HG03095 (cell line): ENCODE measurements at regions not wholly inside any gene's neighbourhood (a gene's known extent, or its start where the extent isn't known, plus 50 kb on each side); places are given as distances from the start of the nearest gene placed in this dataset.

ENCODE experiments used
- ATAC-seq: cut with Tn5 transposase; IDR thresholded peaks from one replicate; pipeline ENCODE4 v1.9.1; 2021; ENCODE audit warnings: moderate library complexity; ENCODE audit not compliant: unreplicated experiment

DNA sequence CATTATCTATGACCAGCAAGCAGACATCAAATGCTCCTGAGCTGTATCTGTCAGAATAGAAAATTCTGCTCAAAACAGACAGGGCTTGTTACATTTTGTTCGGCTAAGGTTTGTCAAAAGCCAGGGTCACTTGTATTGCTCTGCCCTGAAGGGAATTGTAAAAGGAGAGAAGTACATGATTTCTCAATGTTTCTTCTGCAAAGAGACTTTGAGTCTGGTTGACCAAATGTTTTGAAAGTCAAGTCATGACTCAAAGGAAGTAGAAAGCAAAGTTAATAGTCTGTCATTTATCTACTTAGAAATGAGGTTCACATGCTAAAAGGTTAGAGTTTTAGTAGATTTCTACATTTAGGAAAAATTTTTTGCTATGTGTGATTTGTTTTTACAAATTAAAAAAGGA, 1624.1 kb upstream of the ZEB2 start:
- no peak for ATAC-seq

DNA sequence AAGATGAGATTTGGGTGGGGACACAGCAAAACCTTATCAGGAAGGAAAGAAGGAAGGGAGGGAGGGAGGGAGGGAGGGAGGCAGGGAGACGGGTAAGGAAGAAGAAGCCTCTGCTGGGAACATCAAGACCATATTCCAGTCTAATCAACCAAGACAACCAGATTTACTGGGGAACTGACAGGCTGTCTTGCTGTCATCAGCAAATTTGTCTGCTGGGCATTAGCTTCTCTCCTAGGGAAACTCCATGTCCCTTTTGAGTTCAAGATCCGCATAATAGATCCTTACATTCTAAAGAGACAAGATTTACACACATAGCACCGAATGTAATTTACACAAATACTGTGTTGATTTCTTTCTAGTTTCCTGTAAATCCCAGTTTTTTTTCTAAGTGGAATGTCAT, 1618.9 kb upstream of the ZEB2 start:
- ATAC-seq = no peak

DNA sequence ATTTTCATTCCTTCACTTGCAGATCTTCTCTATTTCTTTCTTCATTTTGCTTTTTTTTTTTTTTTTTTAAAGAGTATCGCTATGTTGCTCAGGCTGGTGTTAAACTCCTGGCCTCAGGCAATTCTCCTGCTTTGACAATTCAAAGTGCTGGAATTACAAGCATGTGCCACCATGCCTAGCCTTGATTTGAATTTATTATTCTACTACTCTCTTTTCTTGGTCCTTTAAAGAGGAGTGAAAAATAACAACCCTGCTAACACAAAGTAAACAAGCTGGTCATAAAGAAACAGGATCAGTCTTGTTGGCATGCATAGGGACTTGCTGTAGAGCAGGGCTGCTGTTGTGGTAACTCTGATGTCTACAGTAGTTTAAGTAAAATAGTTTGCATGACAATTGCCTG, 1615.3 kb upstream of the ZEB2 start:
- no peak for ATAC-seq

DNA sequence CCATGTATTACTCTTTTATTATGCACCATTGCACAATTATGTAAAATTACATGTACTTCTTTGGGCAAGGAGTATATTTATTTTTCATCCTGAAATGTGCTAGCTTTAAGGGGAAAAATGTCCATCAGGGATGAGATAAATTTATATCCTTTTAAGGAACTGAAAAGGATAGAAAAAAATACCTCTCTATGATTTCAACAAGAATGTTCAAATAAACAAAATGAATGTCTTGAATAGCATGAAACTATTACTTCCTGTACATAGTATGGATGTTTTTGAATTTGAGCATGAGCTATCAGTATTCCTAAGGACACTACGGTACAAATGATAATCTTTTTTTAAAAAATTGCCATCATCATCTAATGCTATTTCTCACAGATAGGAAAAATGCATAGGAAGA, 1611.9 kb upstream of the ZEB2 start:
- no peak for ATAC-seq

DNA sequence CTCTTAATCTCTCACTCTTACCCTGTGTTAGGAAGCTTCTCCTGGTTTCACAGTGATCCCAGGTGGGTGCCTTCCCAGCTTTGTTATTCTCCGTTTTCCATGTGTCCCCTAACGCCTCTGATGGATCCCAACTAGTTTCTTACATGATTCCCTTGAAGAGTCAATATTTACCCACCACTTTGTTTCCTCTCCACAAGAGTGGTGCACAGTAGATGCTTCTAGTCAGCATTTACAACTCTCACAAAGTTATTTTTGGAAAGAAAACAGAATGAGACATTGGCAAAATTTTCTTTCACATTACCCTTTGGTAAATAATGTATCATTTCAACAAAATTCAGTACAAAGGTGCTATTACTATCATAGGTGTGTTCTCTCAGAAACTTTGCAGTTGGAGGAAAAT, 1611.1 kb upstream of the ZEB2 start:
- no peak for ATAC-seq

DNA sequence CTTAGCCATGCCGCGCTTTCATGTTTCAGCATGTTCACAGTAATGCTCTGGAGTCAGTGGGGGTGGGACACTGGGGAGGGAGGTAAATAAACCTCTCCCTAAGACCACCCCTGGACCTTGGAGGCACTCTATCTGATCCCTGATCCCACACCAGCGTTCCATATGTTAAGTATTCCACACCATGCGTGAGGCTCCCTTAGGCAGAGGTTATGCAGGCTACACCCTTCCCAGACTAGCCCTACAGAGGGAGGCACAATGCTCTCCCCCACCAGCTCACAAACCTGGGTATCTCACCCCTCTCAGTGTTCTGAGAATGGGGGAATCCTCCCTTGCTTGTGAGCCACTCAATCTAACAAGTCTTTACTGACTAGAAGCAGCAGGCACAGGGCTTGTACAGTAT, 1610.4 kb upstream of the ZEB2 start:
- ATAC-seq = no peak

DNA sequence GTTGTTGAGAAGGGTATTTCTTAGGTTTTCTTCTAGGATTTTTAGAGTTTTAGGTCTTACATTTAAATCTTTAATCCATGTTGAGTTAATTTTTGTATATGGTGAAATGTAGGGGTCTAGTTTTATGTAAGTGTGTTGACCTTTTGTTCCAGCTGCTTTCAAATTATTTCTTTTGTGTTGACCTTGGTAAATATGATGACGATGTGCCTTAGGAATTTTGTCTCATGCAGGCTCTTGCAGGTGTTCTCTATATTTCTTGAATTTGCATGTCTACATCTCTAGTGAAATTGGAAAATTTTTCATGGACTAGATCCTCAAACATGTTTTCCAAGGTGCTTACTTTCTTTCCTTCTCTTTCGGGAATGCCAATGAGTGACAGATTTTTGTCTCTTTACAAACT, 1609.3 kb upstream of the ZEB2 start:
- ATAC-seq = no peak

DNA sequence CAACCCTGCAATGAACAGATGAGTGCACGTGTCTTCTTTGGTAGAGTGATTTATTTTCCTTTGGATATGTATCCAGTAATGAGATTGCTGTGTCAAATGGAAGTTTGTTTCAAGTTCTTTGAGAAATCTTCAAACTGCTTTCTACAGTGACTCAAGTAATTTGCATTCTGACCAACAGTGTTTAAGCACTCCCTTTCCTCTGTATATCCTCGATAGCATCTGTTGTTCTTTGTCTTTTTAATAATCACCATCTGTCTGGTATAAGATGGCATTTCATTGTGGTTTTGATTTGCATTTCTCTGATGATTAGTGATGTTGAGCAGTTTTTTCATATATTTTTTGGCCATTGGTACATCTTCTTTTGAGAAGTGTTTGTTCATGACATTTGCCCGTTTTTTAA, 1608.3 kb upstream of the ZEB2 start:
- no peak for ATAC-seq

DNA sequence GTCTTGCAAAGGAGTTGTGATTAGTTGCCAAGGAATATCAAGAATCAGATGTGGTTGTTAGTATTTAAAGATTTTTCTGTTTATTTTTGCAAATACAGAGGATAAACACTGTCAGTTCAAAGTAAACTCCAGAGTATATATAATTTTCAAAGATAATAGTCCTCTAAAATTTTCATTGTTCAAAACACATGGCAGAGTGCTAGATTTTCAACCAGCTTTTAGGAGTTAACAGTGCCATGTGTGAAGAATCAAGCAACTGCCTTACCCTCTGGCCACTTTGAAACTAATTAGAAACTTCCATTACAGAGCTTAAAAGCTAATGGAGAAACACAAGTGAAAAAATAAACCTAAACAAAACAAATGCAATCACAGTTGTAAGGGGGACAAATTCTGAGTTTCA, 1605.6 kb upstream of the ZEB2 start:
- no peak for ATAC-seq

DNA sequence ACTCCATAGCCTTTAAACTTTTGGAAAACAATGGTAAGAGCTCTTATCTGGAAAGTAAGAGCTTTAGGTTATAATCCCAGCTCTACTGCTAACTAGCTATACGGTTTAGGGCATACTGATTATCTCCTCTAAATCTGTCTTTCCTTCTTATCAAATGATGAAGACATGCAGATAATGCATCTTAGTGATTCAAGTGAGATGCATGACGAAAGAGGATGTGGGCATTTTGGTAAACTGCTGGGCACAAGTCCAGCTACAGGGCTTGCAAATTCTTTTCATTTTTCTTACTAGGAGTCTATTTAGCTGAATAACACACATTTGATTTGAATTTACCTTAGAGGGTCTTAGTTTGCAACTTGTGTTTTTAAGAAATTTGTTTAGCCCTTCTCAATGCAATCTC, 1604.8 kb upstream of the ZEB2 start:
- ATAC-seq = no peak

DNA sequence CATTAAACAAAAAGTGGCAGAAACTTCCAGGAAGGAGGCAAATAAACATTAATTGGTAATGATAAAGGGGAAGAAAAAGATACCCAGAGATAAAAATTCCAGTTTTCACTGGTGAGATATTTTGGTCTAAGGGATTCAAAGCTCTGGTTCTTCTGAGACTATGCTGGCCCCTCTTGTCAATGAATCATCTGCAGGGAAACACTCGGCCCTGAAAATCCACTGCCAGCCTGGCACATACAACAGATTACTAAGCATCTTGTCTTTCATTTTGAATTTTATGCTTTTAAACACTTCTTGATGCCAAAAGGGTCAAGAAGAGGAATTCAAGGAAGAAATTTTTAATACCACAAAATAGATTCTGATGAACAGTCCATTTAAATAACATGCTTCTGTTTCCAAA, 1603.8 kb upstream of the ZEB2 start:
- ATAC-seq = no peak

DNA sequence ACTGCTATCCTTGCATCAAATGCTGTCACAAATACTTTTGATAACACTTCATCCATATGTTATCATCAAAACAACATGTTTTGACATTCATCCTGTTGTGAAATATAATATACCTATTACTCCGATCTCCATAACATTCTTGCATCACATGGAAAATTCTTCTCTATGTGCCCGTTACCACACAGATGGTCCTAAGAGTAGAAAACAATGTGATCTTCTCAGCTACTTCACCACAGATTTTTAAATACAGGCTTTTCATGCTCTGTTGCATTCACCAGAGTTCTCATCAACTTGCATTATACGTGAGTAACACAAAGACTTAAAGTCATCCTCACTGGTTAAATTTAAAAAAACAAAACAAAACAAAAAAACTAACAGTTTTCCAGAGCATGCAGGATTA, 1603.3 kb upstream of the ZEB2 start:
- ATAC-seq = no peak

DNA sequence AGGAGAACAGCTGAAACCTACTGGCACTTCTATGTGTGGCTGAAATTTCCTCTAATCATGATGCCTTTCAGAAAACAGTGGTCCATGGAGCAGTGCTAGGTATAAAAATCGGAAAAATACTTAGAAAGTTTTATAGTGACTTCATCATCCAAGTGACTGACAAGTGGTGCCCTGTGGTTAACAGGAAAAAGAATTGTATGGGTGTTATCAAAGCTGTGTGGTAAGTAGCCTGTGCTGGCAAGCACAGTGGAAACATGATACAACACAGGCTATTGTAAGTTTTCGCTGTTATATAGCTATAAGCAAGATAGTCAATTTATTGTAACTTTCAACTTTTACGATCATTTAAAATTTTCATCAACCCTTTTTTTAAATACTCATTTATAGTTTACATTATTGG, 1599.7 kb upstream of the ZEB2 start:
- ATAC-seq = no peak

DNA sequence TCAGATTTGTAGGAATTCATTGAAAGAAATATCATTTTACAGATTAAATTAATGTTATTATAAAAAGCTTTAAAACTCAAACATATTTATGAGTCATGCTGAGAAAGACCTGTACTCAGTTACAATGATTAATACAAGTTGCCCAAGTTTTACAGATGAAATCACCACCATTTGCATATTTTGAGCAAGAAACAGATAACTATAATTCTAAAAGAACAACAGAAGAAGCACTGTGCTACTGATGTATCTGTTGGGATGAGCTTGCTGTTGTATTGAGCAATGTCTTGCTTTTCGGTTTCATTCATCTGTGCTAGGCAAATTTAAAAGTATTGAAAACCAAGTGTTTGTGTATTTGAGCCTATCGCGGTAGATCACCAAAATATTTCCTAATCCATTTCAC, 1589.1 kb upstream of the ZEB2 start:
- no peak for ATAC-seq

DNA sequence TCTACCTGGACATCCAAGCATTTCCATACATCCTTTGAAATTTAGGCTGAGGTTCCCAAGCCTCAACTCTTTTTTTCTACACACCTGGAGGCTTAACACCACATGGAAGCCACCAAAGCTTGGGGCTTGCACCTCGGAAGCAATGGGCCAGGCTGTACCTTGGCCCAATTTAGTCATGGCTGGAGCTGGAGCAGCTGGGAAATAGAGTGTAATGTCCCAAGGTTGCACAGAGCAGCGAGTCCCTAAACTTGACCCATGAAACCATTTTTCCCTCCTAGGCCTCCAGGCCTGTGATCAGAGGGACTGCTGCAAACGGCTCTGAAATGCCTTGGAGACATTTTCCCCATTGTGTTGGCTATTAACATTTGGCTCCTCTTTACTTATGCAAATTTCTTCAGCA, 1574.3 kb upstream of the ZEB2 start:
- no peak for ATAC-seq

DNA sequence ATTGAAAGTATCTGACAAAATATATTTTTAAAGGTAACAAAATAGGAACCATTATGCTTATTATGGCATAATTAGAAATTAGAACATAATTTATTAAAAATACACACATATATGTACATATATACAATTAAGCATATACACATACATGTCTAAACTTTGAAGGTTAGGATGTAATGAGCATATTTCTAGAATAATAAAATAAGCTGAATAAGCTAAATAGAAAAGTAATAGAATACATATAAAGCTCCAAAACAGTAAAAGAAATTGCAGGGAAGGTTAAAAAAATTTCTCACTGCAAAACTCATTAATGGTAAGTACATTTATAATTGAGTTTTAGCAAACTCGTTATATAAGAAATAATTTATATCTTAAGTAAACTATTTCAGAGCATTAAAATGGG, 1561.5 kb upstream of the ZEB2 start:
- no peak for ATAC-seq

DNA sequence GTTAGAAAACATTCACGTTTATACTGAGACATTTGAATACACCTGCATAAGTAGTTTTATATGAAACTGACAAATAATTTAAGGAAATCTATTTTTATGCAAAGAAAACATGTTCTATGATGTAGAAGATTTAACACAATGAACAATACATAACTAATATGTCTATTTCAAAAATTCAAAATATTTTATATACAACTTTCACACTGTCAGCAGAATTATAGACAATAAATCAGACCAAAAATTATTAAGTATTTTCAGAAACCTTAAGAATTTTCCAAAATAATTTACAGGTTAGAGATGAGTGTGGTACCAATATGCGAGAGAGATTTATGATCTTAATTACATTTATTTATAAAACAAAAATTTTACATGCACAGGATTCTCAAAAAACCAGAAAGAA, 1561.0 kb upstream of the ZEB2 start:
- ATAC-seq = no peak

DNA sequence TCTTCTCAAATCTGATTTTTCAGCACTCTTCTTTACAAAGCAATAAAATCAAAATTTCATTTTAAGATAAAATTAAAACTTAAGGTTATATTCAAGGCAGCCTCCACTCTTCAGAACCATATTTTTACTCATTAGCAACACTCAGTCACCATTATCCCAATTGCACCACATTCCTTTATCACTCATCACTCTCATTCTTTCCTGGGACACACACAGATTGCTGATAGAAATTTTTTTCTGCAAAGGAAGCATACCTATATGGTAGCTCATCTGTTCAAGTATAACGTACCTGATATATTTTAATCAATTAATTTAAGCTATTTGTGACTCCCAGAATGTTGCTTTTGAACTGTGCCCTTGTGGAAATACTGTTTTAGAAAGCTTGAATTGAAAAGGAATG, 1559.3 kb upstream of the ZEB2 start:
- no peak for ATAC-seq

DNA sequence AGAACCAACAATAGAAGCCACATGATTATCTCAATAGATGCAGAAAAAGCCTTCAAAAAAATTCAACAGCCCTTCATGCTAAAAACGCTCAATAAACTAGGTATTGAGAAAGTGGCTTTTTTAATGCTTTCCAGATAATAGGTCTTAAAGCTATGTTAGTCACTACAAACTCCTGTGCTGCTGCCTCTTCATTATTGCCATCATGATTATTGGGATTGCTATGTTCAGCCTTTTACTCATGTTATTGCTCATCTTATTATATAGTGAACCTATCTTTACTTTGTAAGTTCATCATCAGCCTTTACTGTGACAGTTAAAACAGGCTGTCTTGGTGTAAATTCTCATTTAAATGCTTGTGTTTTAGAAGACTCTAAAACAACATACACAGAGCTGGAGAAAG, 1557.2 kb upstream of the ZEB2 start:
- no peak for ATAC-seq

DNA sequence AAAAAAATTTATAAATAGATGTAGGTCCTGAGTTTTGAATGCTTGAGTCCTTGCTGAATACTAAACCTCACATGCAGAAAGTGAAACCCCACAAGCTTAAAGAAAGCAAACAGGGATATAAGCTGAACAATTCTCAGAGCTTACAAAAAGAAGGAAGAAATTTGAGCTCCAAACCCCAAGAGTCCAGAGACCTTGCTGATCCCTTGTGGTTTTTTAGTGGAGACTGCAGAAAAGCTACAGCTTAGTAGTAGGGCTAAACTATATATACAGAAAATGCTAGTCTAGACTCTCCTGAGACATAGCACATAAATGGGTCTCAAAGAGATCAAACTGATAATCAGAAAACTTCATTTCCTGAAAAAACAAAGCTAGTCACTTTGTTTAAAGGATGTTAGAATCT, 1548.1 kb upstream of the ZEB2 start:
- ATAC-seq = no peak

DNA sequence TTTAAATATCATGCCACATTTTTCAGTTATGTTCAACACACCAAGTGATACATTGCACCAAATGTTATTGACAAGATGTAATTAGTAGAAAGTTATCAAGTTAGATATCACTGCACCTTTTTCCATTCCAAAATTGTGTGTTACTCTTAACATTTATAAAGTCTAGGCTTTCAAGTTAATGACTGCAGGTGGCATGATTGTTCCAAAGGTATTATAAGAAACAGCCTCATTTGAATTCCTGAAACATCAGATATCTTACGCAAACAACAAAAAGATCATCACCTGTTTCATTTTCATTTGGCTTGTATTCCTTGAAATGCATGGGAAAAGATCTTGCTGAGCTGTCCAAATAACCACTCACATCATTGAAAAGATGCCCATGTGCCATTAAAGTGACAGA, 1528.2 kb upstream of the ZEB2 start:
- no peak for ATAC-seq

DNA sequence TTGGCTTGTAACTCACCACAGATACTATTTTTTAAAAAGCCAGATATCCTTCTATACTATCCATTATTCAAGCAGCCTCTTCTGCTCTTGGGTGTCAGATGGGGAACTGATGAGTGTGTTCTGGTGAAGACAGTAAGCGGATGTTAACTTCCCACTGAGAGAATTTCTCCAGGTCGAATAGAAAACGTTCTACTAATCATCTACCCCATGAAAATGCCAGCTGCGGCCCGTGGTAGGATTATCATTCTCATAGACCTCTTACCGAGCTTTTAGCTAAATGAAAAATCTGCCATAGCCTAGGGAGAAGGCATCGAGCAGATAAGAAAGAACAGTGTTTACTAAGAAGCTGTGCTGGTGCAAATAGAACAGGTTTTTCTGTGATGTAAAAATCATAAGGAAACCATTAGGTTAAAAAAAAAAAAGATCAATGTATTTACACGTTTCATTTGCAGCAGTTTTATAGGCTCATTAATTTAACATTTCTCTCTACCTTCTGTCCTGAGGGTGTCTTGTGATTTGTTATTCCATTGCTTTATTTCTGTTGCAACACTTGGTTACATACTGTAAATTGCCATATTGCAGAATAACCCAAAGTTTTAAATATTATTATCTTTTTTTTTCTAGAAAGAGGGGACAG, 1521.5 kb upstream of the ZEB2 start:
- ATAC-seq = no peak

DNA sequence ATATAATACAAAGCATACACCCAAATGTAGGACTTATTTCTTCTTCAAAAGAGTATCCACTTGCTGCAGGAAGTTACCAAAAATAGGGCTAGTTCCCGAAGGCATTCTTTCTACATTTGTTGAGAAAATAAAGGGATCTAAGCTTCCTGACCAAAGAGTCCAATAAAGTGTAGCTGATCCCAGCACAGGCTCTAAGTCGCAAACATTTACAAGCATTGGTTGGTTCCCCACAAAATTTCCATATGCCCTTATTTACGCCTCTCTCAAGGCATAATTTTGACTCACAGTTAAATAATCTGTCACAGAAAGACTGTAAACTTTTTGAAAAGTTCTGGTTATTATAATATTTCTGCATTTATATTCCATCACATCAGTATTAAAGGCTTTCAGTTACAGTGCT, 1520.1 kb upstream of the ZEB2 start:
- no peak for ATAC-seq

DNA sequence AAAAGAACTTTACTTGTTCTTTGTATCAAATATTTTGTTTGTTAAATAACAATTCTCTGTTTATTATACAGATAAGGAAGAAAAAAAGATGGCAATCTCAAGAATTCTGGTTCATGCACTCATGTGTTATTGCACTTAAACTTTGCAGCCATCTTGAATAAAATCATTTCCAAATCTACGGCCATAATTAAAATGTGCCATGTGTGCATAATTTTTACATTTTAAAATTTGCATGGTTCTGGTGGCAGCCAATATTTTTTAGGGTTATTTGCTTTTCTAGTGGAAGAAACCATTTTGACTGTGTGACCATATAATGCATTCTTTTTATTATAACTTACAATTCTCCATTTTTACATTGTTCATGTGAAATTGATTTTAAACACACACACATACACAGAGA, 1518.1 kb upstream of the ZEB2 start:
- no peak for ATAC-seq
